Esophagus muscularis mucosa (tissue), 4 donors: ENCODE measurements at regions not wholly inside any gene's neighbourhood (a gene's known extent, or its start where the extent isn't known, plus 50 kb on each side); places are given as distances from the start of the nearest gene placed in this dataset.

Experiments
- DNase-seq: peaks from one replicate; pipeline ENCODE4 v3.0.0-alpha.2; 2017; ENCODE audit errors: extremely low spot score
- H3K27ac ChIP-seq, 4 donors: fragments of 200-600 bp; sonication (generic); replicated peaks in 1 of 4; 1 replicate in 3 of 4; 2 replicates in 1 of 4; pipeline ENCODE4 v1.5.1; 2016 to 2019; ENCODE audit warnings: mild to moderate bottlenecking in 1 of 4
- H3K27me3 ChIP-seq, 4 donors: fragments of 200-600 bp; sonication (generic); one replicate each; pipeline versions ENCODE4 v1.5.1 to v1.6.0; 2016 to 2019
- H3K36me3 ChIP-seq, 4 donors: fragments of 200-600 bp; sonication (generic); one replicate each; pipeline ENCODE4 v1.5.1; 2016 to 2019
- H3K4me1 ChIP-seq, 4 donors: fragments of 200-600 bp; sonication (generic); one replicate each; pipeline ENCODE4 v1.5.1; 2016 to 2019
- H3K4me3 ChIP-seq, 4 donors: fragments of 200-600 bp; sonication (generic); 1 replicate in 2 of 4; 2 replicates in 2 of 4; pipeline ENCODE4 v1.5.1; 2016 to 2019; ENCODE audit warnings: mild to moderate bottlenecking in 4 of 4, moderate library complexity in 1 of 4
- H3K9me3 ChIP-seq, 4 donors: fragments of 200-600 bp; sonication (generic); 1 replicate in 3 of 4; 2 replicates in 1 of 4; pipeline ENCODE4 v1.5.1; 2016 to 2019
- CTCF ChIP-seq, 3 experiments: fragments of 200-600 bp in 2 of 3; fragments of 450-650 bp in 1 of 3; sonication (generic) in 2 of 3; IDR thresholded peaks; one replicate each; pipeline ENCODE4 v1.5.1; 2017 to 2019; ENCODE audit warnings: antibody characterized with exemption in 3 of 3, mild to moderate bottlenecking in 2 of 3, moderate library complexity in 1 of 3
- EP300 ChIP-seq: sonication (generic); formaldehyde crosslinking; IDR thresholded peaks from one replicate; pipeline ENCODE4 v1.6.1; 2017; ENCODE audit warnings: antibody characterized with exemption
- POLR2A ChIP-seq: fragments of 450-650 bp; IDR thresholded peaks from one replicate; pipeline ENCODE4 v1.6.1; 2017; ENCODE audit warnings: antibody characterized with exemption, moderate library complexity, mild to moderate bottlenecking, low read depth
- POLR2AphosphoS5 ChIP-seq, 2 donors: sonication (generic); formaldehyde crosslinking; IDR thresholded peaks; one replicate each; pipeline ENCODE4 v1.6.1; 2017; ENCODE audit warnings: antibody characterized with exemption in 2 of 2
- WGBS: methylation state at CpG from one replicate; pipeline ENCODE4 v1.1.5; 2018; 5-methylcytosine and 5-hydroxymethylcytosine counted together
- intact Hi-C: fragments of 100-400 bp; cut with DNase I; formaldehyde crosslinking; loops from one replicate; pipeline ENCODE4 v1.15.1; 2023
- small RNA-seq, 3 donors: library from RNA; depleted of rRNA; stranded (forward); fragments of <200 nt; gene quantifications; one replicate each; pipeline ENCODE3, GENCODE V24; 2016

- no peak overlapping the region for H3K4me3 ChIP-seq
- TF ChIP-seq POLR2A (no peak), CTCF (IDR thresholded peaks at IDR 0.05) (no peak), POLR2AphosphoS5 (IDR thresholded peaks at IDR 0.05) (no peak), EP300 (no peak)
- WGBS = 67% methylated on average over 3 of the region's 4 CpGs
- no peaks in the 10 kb centered on the region for H3K36me3 ChIP-seq
- no peak overlapping the region for H3K27ac ChIP-seq
- intact Hi-C loops = no loop called here
- no peaks in the 10 kb centered on the region for H3K27me3 ChIP-seq
- no peaks in the 10 kb centered on the region for H3K9me3 ChIP-seq
- DNase-seq = no peak
- H3K4me1 ChIP-seq = no peaks in the 10 kb centered on the region
Measured at GRCh38 chr12:86331012-86331411, 74.8 kb upstream of the MGAT4C start.

- Histone ChIP-seq H3K27ac (no peak overlapping the region), H3K4me1 (no peaks in the 10 kb centered on the region), H3K9me3 (no peaks in the 10 kb centered on the region), H3K27me3 (no peaks in the 10 kb centered on the region), H3K36me3 (no peaks in the 10 kb centered on the region), H3K4me3 (no peak overlapping the region)
- DNase-seq = no peak
- intact Hi-C loops = no loop called here
- WGBS = 88% methylated on average over 4 of the region's 4 CpGs
- TF ChIP-seq EP300 (no peak), CTCF (IDR thresholded peaks at IDR 0.05) (no peak), POLR2A (no peak), POLR2AphosphoS5 (IDR thresholded peaks at IDR 0.05) (no peak)
Measured at GRCh38 chr12:86312232-86312631, 56.0 kb upstream of the MGAT4C start.

Small RNA genes in the stretch of these regions (small RNA-seq; reads per million reads assigned to genes)
- gene AC079598.2 (0 reads per million in 3 donors), gene AC079598.3 (0 reads per million in 3 donors), gene AC079598.4 (1.3 to 2.0 (median 1.7) reads per million in 3 donors), gene CYCSP30 (0 reads per million in 3 donors)
